GM21367 (cell line): ENCODE measurements at regions not wholly inside any gene's neighbourhood (a gene's known extent, or its start where the extent isn't known, plus 50 kb on each side); places are given as distances from the start of the nearest gene placed in this dataset.

Experiments used
- ATAC-seq: cut with Tn5 transposase; IDR thresholded peaks from one replicate; pipeline ENCODE4 v1.9.1; 2021; ENCODE audit not compliant: unreplicated experiment

DNA sequence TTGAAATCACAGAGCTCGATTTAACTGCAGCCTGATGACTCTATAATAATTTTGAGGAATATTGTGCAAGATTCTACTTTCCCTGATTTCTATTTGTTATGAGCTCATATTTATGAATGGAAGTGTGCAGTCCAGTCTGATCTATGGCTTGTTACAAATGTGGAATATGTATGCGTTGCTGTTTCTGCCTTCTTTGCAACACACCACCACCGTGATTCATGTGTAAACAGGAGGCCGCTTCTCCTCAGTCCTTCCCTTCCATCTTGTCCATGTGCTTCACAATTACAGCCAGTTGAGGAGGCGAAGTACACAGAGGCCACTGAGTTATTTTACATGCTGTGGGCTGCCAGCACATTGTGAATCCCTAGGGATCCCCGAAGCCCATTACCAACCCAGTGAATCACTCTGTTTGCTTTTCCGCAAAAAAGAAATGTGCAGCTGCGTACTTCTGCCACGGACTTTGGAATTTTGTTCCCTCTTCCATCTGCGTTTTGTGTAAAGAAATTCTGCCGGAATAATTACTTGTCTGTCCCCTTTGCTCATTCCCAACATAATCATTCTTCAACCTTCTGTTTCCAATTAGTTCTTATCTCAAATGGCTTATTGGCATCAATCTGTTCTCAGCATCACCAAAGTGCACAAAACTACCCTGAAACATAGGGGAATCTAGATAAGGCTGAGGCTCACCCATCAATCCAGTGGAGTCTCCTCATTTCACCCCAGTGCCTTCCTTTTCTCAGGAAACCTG lies 551.6 kb upstream of the CITED2 start:
- ATAC-seq = no peak

DNA sequence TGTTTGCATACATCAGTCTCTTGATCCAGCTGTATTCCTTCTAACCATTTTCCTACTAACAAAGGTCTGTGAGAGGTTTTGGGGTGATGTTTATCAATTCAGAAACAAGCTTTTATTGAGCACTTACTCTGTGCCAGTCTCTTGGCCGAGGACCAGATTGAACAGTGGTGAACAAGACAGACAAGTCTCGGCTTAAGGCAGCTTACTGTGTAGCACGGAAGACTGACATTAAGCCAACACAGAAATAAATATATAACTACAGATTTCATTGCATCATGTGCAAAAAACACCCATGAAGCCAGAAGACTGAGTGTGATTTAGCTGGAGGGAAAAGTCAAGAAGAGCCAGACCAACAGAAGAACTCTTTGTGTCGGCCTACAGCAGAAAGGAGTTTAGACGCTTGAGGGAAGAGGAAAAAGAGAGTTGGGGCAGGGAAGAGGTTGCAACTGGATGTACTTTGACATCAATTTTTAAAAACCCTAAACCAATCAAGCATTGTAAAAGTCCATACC lies 549.6 kb upstream of the CITED2 start:
- no peak for ATAC-seq

DNA sequence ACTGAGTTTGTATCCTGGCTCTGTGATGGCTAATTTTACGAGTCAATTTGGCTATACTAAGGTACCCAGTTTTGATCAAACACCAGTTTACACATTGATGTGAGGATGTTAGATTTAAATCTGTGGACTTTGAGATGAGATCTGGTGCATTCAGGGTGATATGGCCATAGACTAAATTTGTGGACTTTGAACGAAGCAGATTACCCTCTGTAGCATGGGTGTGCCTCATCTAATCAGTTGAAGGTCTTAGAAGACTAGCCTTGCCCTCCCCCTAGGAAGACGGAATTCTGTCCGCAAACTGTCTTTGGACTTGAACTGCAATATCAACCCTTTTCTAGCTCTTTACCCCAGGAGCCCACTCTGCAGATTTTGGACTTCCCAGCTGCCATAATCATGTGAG lies 547.8 kb upstream of the CITED2 start:
- no peak for ATAC-seq

DNA sequence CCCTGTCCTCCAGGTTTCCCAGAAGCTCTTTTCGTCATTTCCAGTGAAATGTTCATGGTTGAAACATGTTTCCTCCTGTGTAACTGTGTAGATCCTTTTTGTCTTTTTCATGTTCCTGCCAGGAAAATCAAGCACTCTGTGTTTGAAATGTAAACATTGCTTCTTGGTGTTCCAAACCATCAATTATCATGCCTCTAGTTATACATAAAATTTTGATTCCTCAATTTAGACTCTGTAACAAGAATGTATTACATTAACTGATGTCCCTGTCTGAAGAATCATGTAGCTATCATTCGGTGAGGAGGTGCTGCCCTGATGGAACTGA lies 546.3 kb upstream of the CITED2 start:
- ATAC-seq = no peak

DNA sequence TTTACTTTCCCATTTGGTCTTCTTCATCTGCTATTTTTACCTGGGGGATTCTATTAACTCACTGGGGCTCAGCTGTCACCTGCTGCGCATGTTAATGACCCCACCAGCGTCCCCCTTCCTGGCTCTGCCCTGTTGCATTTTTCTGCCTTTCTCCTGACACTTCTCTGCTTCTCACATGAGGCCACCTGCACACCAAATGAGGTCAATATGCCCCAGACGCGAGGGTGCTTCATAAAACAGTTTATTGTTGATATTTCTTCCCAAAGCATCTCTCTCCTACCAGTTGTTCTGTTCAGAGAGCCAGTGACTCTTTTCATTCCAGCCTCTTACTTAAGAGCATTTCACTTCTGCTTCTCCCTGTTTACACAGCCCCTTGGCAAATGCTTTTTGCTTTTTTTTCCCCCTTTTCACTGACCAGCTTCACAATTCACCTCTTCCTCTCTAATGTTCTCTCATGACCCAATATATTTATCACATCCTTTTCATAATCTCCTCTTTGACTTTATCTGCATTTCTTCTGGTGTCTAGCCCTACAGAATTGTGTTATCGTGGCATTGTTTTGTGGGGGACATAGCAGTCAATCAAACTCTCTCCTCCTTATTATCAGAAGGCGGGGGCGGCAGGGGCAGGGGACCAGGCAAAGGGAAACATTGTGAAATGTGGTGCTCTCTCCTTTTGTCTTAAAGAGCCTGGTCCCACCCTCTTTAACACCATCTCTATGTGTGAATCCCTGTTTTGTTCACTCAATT lies 545.8 kb upstream of the CITED2 start:
- no peak for ATAC-seq

DNA sequence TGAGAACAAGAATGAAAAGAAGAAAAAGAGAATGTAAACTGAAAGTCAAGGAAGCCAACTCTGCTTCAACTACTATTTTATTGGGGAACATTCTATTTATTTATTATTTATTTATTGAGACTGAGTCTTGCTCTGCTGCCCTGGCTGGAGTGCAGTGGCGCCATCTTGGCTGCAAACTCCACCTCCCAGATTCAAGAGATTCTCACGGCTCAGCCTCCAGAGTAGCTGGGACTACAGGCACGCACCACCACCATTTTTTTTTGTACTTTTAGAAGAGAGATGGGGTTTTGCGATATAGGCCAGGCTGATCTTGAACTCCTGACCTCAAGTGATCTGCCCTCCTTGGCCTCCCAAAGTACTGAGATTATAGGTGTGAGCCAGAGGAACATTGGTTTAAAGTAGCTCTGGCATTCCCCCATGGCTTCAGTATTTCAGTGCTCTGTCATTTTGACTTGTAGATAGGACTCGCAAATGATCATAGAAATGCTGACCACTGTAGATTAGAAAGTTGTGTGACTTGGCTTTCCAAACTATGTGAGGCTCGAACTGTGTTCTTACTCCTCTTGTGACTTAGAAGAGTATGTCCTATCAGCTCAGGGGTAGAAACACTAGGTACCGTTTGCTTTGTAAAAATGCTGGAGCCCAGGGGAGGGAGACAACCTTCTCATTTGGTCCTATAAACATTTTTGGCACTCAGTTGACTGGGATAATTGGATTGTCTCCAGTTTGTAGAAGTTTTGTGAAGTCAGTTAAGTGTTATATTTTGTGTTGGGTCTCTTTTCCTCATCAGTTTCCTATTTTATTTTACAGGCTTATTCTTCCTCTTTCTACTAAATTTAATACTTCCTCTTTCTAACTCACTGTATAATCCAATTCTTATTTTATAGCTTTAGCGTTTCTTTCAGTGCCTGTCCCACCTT lies 544.9 kb upstream of the CITED2 start:
- ATAC-seq = no peak

DNA sequence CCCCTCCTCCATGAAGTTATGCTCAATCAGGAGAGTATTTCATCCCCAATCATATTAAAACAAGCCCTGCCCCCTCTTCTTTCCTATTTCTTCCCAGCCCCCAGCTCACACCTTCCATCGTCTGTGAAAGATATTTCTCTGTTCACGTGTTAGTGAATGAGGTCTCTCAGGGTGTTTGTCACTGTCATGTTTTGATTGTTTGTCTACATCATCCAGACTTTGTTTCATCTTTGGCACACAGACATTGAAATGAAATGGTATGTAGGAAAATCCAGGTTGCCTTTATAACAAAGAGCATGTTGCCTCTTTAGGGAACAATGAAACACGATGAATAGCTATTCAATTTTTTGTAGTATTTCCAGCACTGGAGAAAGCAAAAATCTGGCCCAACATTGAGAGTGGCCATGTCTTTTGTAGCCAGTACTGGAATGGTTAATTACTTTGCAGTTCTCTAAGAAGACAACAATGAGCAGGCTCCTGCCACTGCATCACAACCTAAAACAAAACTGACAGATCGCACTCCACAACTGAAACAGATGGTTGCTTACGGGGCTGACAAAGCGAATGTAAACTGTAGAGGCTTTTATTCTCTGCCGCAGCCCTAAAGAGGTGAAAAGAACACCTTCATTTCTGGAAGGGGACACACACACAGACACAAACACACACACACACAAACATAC lies 543.6 kb upstream of the CITED2 start:
- ATAC-seq = no peak

DNA sequence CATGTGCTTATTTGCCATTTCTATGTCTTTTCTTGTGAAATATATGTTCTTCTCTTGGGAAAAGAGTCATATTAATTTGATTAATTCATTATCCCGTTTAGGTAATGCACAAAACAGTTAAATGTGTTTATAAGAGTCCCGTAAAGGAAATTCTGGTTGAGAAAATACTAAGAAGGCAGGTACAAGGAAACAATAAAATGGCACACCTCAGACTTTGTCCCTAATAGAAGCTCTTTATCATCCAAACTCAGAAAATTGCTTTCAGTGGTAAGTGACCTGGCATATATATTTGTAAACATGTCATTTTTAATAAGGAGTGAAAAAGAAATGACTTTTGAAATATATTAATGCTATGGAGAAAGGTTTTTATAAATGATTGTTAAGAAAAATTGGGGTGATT lies 540.5 kb upstream of the CITED2 start:
- no peak for ATAC-seq

DNA sequence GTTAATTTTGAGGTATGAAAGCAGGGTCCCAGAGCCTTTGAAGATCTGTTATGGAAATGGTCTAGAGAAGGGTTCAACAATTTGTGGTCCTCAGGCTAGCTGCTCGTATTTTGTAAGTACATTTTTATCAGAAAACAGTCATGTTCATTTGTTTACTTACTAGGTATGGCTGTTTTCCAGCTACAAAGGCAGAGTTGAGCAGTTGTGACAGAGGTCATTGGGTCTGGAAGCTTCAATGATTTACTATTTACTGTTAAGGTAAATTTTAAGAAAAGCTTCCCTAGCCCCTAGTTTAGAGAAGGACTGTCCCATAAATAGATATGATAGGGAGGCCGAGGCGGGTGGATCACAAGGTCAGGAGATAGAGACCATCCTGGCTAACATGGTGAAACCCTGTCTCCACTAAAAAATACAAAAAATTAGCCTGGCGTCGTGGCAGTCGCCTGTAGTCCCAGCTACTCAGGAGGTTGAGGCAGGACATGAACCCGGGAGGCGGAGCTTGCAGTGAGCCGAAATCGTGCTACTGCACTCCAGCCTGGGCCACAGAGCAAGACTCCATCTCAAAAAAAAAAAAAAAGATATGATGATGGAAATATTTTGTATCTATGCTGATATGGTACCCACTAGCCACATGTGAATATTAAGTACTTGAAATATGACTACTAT lies 538.4 kb upstream of the CITED2 start:
- no peak for ATAC-seq

DNA sequence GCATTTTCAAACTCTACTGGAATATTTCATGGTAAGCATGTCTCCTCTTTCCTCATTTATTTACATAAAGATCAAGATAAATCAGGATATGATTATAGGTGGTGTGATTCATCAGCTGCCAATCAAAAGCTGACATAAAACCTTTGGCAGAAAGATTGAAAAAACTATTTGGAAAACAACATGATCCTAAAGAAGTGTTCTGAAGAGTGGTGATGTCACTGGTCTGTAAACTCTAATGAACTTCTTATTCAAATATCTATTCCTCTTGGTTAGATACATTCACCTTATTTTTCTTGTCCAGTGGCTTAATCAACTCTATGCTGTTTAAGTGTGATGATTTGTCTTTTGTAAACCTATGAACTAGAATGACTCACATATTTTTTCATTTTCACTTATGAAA lies 535.5 kb upstream of the CITED2 start:
- no peak for ATAC-seq

DNA sequence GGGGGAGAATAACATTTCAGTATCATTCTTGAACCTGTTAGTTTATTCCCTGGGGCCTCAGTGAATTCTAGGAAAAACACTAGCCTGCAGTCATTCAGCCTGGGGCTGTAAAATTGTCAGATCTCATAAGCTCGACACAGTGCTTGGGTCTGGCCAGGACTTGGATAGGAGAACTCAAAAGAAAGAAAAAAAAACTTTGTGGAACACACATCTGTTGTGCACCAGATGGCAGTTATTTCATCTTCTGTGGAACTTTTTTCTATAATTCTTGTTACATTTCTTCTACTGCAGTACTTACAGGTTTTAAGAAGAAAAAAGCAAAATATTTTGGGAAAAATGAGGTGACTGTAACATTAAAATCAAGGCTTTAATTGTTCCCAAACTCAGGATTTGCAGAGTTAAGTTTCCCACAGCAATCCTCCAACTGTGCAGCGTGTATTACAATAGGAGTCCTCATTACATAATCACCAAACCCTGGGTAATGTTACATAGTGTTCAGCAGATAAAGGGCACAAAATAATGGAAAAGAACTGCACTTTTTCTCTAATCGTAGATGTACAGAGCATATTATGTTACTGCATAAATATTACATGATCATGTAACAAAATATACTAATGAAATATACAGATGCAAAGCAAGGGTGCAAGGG lies 531.1 kb upstream of the CITED2 start:
- ATAC-seq = no peak

DNA sequence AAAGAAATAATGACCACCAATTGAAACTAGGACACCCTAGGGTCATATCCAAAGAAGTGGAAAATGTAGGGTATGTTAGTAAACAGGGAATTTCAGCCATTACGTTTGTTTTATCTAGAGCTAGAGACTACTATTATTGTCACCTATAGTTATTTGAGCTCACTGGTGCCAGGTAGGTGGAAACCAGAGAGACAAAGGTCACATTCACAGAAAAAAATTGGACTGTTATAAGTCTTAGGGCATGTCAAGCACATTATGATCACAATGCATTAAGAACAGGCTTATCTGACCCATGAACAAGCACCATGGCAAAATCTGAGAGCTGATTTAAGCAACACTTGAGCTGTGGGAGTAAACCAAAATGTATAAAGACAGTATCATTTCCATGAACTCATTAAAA lies 530.1 kb upstream of the CITED2 start:
- no peak for ATAC-seq

DNA sequence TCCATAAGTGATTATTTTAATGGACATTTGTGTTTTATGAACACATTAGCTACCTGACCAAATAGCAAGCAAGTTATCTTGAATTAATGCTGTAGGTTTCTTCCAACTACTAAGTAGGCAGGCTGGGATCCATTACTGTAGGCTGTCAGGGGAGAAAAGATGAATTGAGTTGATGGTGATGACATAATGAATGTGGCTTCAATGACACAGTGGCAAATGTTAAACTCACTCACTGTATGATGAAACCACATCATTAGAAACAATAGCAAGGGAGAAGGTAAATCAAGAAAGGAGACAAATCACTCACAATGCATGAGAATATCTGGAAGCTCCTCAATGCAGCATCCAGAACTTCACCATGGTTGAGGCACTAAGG lies 529.7 kb upstream of the CITED2 start:
- ATAC-seq = peak; percentile 25

DNA sequence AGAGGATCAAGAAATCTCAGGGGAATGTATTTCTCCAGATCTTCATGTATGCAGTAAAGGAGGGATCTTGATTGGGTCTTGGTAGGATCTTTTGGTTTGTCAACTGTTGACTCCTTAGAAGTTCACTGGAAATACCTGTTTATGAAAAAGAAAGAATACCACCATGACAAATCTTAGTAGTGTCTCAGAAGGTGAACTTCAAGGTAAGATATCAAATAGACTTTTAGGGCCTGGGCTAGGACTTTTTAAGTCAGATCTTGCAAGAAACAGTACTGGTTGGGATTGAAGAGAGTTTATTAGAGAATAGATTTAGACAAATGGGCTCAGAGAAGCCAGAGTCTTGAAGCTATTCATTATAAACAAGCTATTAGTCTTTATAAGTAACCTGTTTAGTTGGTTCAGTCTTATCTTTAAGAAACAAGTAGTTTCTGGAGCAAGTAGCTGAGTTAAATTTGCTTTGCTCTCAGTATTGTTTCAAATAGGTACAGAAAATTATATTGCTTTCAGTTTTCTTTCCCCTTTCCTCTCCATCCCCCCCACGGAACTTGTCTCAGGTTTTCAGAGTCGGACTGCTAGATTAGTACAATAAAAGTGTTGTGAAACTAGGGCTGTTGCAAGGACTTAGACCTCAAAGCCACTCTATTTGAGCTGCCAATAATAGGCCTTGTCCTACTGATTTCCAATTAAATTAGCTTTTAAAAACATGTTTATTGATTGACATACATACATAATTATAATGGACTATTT lies 529.1 kb upstream of the CITED2 start:
- ATAC-seq = peak; percentile 97

DNA sequence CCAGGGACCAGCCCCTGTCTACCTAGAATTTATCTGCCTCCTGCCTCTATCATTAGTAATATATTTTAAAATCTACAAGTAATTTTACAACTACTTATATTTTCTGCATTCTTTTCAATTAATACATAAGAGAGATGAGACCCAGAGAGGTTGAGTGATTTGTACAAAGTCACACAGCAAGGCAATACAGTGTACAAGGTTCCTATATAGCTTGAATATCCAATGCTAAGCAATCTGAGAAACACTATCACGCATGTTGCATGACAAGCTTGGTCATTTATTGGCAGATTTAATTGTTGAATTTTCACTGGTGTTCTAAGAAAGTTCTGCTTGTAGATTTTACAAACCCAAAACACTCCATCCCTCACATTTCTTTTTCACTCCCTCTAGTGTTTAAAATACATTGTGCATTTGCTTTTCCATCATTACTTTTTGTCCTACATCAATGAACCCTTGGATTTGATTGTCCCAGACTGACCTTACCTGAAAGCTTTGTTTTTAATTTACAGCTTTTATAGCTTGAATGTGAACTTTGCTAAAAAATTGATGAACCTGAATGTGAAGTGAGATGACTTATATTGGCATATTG lies 520.9 kb upstream of the CITED2 start:
- no peak for ATAC-seq

DNA sequence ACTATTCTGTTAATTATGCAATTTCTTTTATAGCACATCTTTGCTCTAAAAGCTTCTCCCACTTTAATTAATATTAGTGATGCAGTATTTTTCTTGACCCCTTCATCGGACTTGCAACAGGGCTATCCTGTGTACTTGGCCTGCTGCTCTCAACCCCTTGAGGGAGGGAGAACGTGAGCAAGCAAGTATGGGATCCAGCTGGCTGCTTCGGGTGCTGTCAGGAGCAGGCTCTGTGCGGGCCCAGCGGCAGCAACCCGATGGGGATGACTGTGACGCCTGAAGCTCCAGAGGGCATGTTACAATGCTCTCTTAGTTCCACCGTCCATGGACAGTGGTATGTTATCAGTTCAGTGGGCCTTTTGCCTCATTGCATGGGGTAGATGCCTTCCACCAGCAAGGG lies 519.8 kb upstream of the CITED2 start:
- no peak for ATAC-seq

DNA sequence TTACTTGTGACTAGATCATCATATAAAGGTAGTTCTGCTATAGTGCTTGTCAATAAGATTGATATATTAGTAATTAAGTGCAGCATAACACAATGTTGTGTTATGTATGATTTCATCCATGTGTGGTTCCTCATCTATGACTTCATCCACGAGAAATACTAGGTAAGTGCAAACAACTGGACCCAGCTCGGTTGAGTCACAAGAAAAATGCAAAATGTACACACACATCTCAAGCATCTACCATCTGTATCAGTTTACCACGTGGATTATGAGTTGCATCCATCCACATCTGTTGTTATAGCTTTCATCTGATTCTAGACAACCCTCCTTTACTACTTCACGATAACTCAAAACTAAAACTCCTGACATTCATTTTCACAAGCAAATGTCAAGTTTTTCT lies 517.0 kb upstream of the CITED2 start:
- no peak for ATAC-seq

DNA sequence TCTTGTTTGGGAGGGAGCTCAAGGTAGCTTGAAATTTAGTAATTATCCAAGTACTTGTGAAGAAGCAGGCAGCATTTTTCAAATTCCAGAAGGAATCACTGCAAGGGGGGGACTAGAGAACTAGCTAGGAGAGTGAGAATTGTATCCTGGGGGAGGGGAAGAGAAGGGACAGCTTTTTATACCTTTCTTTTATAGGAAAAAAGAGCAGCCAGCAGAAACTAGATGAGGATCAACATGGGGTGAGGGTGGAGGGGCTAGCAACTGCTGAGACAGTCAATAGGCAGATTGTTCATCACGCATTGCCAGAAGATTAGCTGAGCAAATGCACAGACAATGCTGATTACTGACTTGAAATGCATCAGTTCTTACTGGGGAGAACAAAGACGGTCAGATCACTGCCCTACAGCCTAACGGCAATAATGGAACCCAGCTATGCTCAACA lies 514.3 kb upstream of the CITED2 start:
- ATAC-seq = no peak

DNA sequence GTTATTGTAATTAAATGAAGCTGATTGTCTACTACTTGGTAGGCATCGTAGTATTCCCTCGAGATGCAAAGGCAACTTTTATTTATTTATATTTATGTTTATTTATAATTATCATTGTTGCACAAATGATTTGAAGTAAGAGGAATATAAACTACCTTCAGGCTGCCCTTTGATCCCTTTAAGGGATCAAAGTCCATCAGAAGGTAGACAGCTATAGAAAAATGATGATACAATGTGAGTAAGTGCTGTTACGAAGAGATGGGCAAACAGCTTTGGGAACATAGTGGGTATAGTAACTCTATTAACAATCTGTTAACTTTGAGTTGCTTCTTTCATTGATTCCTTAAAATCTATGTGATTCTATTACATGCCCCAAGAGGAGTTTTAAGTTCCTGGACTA lies 512.8 kb upstream of the CITED2 start:
- no peak for ATAC-seq
